ENCODE measurements at regions not wholly inside any gene's neighbourhood (a gene's known extent, or its start where the extent isn't known, plus 50 kb on each side); places are given as distances from the start of the nearest gene placed in this dataset.

DNA sequence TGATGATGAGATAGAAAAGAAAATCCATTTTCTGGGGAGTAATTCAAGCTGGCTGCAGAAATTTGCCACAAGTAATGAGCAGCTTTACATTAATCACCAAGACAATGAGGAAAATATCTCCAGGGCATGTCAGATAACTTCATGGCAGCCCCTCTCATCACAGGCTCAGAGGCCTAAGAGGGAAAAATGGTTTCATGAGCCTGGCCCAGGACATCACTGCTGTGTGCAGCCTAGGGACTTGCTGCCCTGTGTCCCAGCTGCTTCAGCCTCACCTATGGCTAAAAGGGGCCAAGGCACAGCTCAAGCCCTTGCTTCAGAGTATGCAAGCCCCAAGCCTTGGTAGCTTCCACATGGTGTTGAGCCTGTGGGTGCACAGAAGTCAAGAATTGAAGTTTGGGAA, 161.7 kb downstream of the OPA1 start:
- no peak for DNase-seq (ENCODE audit: low read depth)

DNA sequence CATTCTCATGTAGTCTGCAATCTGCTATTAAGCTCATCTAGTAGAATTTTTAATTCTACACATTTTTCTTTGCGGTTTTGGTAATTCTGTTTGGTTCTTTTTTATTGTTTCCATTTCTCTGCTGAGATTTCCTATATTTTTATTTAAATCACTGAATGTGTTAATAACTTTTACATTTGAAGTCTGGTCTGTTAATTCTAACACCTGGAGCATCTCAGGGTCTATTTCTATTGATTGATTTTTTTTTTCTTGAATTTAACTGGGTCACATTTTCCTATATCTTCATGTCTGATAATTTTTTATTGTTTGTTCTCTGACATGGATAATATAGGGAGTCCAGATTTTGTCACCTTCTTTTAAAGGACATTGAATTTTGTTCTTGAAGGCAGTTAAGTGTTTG, 163.5 kb downstream of the OPA1 start:
- no peak for DNase-seq (ENCODE audit: low read depth)

DNA sequence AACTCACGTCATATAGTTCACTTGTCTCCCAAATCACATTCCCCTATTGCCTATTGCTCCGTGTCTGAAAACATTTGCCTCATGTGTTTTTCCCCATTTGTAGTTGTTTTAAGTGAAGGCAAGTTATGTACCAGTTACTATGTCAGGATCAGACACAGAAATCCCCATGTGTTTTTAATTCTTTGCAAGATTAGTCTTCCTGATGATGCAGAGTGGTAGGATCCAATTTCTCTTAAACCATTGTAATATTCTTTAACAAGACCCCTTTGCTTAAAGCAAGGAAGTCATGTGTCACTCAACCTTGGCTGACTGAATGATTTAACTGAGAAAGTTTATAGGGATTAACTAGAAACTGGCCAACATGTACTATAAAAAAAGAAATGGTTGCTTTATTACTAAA, 164.4 kb downstream of the OPA1 start:
- DNase-seq (ENCODE audit: low read depth), result no peak

DNA sequence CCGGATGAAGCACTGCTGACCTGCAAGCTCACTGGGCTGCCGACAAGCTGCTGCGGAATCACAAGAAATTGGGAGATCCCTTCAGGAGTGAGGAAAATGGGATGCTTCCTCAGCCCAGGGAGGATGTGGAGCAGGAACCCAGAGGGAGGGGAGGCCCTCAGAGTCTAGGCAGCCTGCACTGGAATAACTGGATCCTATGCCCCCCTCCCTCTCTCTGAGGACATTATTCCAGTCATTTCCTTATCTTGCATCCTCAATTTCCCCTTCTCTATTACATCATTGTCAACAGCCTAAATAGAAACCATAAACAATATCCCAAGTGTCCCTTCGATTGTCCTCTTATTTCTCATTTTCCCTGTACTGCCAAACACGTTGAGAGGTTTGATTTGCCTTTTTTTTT, 169.0 kb downstream of the OPA1 start:
- no peak for DNase-seq (ENCODE audit: low read depth)

DNA sequence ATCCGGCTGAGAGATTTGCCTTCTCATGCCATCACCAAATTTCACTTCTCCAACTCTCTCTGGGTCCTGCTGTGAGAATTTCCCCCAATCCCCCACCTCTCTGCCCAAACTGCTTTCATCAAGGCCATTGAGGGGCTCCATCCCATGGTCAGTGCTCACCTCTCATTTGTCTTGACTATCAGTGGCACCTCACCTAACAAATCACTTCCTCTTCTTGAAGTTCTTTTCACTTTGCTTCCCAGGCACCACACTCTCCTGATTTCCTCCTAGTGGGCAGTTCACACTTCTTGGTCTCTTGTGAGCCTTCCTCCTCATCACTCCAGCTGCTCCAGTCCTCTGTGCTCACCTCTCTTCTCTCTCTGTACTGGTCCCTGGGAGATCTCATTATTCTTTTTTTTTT, 169.6 kb downstream of the OPA1 start:
- DNase-seq (ENCODE audit: low read depth), result no peak

DNA sequence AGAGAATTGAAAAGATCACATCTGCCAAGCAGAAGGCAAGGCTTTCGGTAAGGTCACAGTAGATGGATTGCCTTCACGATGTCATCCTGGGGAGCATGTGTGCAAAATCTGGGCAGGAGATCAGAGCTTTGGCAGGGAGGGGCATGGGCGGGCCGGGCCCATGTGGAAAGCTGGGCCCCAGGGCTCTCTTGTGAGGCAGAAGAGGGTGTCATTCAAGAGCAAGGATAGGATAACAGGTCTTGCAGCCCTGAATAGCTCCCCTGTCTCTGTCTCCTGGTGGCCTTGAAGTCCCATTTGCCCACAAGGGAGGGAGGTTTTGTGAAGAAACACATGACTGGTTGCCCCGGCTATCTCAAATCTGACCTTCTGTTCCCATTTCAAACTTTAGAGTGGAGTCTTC, 172.0 kb downstream of the OPA1 start:
- DNase-seq (ENCODE audit: low read depth), result no peak

DNA sequence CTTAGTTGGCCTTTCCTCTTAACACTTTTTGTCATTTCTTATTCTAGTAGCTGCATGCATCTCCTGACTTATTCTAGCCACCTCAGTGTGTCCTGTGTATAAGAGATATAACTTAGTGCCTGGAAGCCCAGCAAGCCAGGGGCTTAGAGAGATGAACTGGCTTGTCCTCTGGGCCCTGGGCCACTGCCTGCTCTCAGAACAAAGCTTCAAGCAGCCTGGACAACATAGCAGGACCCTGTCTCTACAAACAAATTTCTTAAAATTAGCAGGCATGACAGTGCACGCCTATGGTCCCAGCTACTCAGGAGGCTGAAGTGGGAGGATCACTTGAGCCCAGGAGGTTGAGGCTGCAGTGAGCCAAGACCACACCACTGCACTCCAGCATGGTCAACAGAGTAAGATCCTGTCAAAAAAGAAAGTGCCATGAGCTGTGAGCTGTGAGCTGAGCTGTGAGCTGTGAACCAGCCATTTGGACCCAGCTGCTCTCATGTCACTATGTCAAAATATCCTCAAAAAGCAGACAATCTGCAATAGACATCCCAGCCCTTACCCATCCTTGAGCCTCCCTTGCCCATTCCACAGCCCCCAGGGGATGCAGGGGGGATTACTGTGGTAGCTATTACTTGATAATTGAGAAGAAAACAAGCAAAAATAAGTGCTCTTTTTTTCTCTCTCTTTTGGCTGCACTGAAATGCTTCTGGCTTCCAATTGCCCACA, 174.5 kb downstream of the OPA1 start:
- no peak for DNase-seq (ENCODE audit: low read depth)

DNA sequence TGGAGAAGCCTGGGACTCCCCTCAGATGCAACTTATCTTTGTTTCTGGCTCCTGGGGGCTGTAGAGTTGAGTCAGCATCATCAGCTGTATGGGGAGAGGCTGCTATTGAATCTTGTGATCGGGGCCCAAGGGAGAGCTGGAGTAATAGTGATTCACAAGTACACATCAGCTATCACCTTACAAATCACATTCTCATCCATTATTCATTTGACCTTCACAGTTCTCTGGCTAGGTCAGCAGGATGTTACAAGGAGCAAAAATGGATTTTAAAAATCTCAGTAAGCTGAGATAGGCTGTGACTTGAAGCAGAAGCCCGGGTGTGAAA, 175.0 kb downstream of the OPA1 start:
- DNase-seq (ENCODE audit: low read depth), result no peak

DNA sequence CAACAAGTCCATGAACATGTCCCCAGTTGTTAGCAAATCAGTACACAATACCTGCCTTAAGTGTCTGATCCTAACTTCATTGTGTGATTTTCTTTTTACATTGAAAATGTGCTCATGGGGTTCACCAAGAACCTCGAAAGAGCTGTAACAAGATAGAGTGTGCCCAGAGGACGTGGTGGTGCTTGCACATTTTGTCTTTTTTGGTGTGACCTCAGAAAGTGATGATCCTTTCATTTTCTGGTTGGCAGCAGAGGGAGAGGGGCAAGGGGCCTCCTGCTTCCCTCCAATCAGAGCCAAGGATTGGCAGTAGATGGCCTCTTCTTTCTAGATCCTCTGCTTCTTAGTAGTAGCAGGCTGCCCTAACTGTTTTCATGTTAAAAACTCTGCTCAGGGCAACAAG, 176.4 kb downstream of the OPA1 start:
- no peak for DNase-seq (ENCODE audit: low read depth)

DNA sequence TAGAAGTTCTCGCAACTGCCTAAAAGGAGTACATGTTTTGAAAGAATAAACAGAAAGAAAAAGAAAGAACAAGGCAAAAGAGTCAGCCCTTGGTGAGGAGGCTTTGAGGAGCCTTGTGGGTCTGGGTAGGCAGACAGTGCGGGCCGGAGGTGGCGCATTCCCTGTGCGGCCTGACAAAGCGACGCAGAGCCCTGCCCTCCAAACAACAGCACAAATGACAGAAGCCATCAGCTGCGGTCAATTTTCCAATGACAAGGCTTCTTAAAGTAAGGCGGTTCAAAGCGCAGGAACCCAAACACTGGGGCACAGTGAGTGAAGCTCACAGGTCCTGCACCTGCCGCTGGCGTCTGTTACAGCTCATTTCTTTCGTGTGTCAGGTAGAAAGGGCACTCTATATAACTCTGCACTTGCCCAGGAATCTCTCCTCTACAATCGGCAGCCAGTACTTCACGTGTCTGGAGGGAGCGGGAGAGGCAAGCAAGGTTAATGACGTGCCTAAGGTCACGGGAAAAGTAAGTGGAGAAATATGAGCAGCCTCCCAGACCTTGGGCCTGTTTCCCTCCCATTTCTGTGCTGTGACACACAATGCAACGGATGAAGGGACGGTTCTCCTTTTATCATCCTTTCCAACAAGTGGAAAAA, 178.1 kb downstream of the OPA1 start:
- no peak for DNase-seq (ENCODE audit: low read depth)

DNA sequence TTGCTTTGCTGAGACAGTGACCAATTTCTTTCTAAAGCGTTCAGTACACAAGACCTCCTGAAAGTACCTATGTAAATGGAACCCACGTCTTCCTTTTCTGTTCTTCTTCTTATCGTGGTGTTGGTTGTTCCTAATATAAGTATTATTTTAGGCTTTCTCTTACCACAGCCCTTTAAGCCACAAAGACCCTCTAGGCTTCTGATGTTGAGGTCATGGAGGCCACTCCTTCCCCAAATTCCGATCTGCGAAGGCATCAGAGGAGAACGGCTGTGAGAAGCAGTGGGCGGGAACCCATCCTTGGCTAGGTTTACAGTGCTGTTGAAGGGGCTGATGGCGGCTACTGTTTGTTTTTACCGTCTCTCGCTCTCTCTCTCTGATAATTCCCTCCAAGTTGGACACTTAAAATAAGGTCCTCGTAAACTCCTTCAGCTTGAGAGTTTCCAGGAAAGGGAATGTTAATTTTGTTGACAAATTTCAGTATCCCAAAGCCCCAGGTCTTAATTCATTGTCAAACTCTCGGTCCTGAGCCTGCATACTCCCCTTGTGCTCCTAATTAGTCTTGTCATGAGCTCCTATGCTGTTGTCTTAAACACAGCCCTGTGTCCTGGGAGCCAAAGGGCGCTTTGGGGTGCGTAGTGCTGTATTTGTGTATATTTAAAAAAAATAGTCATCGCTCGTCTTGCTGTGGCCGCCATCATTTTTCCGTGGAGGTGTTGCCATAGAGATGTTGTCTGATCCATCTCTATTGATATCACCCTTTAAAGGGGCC, 178.8 kb downstream of the OPA1 start:
- DNase-seq (ENCODE audit: low read depth), result no peak

DNA sequence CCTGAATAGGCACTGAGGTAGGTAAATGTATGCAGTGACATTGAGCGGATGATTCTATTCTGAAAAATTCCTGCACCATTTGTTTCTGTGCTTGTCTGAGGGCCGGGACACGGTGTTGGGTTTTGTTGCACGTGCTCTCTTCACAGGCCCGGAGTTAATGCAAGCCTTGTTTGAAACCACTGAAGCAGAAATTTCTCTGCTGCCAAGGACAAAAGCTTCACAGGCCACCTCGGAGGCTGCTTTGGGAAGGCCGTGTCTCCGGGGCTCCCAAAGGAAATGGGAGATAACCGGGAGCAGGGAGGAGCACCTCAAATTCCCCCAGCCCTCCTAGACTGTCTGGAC, 179.4 kb downstream of the OPA1 start:
- no peak for DNase-seq (ENCODE audit: low read depth)

DNA sequence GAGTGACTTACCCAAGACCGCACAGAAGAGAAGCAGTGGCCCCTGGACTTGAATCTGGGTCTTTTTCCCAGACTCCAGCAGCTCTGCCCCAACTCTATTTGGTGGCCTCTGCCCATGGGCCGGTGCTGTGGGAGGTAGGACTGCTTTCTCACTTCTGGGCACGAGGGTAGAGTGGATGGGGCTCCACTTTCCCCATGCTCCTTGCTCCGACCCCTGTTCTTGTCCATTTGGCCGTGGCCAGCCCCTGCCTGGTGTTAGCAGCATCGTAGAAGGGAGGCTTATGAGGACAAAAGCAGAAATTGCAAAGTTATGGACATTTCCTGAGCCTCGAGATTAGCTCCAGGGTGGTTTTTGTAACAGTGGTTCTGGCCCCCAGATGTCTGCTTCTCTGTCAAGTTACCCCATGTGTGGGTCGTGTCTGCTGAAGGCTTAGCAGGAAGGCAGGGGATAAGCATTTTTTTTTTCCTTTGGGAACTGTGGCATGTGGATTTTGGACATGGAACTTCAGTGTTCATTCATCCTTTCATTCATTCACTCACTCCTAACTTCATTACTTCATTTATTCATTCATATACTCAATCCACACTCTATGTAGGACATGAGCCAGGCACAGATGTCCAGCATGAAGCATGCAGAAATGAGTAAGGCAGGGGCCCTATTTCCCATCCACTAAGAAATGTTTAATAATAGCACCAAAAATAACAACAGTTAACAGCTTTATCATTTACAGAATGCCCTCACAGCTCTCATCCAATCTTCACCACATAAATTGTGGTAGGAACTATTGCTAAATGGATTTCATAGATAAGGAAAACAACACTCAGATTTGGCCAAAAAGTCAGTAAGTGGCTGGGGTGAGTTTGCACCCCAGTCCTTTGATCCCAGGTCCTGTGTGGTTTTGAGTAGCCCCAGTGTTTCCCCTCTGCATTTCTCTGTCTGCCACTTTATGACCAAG, 180.5 kb downstream of the OPA1 start:
- no peak for DNase-seq (ENCODE audit: low read depth)

DNA sequence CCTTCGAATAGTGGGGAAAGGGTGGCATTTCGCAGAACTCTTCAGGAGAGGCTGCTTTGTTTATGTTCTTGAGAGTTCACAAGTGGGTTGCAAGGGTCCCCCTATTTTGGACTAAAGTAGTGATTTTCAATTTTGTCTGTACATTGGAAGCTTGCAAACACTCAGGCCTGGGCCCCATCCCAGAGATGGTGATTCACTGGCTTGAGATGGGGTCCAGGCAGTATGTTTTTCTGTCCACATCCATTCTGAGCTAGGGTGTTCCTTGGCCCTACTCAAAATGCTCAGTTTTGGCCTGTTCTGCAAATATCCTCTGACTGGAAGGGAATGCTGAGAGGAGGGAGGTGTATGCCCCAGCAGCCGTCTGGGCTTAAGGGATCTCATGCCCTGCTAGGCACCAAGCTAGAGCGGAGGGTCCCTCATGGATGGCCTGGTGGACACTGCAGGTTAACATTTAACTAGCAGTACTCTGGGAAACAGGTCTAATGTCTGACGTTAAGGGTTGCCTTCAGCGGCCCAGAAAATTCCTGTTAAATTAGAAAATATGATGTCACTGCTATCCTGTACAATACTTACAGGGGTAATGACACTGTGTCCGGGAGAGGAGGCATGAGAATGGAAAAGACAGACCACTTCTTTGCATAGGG, 181.4 kb downstream of the OPA1 start:
- DNase-seq (ENCODE audit: low read depth), result no peak

DNA sequence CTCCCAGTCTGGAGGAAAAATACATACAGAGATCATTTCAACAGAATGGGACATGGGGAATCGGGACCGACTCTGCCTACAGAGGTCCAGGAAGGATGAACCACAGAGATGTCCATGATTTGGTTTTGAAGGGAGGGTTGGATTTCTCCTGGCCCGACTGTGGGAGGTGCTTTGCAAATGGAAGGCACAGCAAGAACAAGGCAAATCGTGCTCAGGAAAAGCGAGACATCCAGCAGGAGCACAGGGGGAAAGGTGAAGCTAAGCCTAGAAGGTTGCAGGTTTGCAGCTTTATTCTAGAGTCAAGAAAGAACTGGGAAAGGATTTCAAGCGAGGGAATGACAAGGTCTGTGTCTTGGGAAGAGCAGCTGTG, 181.9 kb downstream of the OPA1 start:
- DNase-seq (ENCODE audit: low read depth), result no peak

DNA sequence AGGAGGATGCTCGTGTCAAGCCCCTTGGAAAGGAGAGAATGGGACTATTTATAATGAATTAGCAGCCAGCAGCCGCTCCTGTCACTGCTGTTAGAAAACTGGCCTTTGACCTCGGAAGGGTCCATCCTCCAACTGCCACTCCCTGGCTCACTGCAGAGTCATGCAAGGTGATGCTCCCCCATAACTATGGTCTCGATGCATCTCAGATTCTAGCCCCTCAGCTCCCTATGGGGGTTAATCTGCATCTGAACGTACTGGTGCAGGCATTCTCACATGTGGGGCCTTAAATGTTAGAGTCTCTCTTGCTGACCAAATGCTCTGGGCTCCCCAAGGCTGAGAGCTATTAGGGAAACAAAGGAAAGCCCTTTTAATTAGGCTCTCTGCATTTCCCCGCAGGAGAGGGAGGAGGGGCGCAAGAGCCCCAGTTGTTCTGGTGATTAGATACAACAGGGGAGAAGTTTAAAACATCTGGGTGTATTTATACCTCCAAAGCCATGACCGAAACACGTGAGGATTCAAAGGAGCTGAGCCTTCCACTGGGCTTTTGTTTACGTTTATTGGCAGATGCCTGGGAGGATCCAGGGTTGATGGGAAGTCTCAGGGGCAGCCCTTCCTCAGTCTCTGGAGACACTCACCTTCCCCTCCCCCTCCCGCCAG, 182.5 kb downstream of the OPA1 start:
- DNase-seq (ENCODE audit: low read depth), result no peak

DNA sequence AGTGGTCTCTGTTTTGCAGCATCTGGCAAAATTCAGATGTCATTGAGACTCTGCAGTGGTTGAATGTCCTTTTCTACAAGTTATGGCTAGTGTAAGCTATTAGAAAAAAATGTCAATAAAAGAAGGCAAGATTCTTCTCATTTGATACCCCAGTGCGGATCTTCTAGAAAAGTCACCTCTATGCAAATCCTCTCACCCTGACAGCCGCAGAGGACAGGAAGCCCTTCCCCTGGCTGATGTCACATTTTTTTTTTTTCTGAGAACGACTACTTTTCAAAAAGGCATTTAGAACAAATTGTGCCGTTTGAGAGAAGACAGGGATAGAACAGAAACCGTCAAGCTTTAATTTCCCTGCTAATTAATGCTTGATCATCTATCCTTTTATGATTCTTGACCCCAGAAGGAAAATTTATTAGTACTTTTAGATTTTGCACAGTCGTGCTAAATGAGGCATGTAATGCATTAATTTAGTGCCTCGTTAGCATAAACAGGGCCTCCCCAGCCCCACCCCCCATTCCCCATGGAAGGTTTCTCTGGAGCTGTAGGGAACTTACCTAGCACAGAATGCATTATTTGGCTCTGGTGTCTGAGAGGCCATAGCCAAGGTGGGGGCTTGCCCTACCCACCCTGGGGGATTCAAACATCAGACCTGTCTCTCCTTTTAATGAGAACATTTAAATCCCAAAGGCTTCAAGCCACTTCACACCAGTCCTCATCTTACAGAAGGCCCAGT, 183.8 kb downstream of the OPA1 start:
- DNase-seq (ENCODE audit: low read depth), result no peak

DNA sequence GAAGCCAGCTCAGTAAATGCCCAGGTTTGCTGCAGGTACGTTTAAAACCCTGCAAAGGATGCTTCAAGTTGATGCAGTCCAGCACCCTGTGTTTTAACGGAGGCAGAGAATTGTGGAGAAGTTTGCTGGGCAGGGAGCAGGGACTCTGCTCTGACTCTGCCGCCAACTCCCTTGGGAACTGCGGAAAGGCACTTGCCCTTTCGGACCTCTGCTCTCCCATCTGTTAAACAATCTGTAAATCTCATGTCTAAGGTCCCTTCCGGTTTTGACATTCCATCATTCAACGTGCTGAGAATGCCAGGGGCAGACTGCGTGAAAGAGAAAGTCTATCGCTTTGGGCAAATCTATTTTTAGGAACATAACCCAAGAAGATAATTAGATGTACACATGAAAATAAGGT, 184.5 kb downstream of the OPA1 start:
- no peak for DNase-seq (ENCODE audit: low read depth)

DNA sequence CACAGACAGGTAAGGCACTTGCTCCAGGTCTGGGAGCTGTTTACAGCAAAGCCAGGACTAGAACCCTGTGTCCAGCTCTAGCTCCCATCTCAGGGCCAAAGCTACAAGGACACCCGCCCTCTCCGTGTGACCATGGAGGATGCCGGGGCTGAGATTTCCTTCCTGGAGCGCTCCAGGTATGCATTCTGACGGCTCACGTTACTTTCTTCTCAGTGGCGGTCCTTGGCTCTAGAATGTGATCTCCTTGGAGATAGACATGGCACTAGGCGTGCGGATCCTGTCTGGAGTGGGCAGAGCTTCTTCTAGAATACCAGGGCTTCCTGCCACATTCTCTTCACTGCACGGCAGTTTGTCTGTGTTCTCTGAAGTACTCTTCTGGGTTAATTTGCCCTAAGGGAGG, 185.7 kb downstream of the OPA1 start:
- no peak for DNase-seq (ENCODE audit: low read depth)

DNA sequence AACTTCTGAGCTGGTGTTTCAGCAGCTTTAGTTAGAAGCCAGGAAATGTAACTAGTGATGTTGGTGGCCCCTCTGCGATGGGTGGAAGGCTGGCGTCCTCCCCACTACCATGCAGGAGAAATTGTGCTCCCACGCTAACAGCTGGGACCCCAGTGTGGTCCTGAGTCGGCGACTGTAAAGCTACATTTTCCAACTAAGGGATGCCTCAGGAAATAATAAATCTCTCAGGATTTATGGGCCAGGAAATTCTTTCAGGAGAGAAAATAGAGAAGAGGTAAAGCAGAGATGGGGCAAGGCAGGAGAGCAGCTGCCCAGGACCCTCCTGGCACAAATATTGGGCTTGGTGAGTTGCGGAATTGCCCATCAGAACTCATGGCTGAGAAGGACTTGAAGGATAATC, 186.9 kb downstream of the OPA1 start:
- DNase-seq (ENCODE audit: low read depth), result no peak

DNA sequence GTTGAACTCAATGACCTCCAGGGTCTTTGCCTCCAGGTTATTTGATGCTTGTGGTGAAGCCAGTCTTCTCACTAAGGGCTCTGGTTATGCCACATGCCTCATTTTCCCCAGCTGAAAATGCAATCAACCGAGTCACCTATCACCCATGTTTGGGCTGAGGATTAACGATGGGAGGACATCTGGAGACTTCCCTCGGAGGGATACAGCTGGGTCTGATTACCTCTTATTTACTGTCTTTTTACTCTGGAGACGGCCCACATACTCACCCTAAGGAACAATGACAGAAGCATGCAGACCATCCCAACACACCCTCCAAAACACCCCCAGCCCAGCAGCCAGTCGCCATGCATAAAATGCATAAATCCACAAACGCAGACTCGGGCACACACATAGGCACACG, 187.4 kb downstream of the OPA1 start:
- DNase-seq (ENCODE audit: low read depth), result no peak

Data from stimulated activated CD8-positive, alpha-beta memory T cell treated with anti-CD3 and anti-CD28 coated beads, Interleukin-15, amount 100 ng/mL, for 24 hours (primary cell).